ENCODE measurements at regions not wholly inside any gene's neighbourhood (a gene's known extent, or its start where the extent isn't known, plus 50 kb on each side); places are given as distances from the start of the nearest gene placed in this dataset.

DNA sequence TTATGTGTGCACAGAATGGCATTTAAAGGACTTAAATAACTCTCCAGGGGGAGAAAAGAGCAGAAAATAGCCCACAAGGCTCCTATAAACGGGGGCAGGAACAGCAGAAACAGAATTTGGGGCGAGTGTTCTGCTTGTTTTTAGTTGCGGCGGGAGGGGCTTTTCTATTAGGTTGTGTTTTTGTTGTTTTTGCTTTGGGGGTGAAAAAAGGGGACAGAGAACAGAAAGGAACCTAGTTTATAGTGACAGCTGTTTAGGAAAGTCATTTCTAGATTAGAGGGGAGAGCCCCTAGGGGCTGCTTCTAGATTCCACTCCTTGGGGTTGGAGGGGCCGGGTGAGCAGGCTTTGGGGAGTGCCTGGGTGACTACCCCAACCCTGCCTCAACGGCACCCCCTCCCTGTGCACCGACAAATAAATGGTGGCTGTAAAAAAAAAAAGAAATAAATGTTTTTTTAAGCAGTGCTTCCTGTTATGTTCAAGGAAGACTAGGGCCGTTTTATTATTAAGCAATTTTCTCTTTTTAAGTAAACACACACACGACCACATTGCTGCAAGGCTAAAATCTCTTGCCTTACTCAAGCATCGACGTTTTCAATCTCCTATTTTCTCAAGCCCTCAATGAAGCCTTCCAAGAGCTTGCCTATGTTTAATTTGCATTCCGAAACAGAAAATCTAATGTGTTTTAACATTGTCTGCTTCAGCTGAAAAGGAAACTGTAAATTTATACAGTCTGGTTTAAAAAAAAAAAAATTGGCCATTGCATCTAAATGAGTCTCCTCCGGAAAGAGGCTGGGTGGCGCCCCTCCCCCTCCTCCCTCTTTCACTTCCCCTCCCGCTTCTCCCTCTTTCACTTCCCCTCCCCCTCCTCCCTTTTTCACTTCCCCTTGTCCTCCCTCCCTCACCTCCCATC lies 123.3 kb upstream of the TBL1X start:
- no peaks in the 10 kb centered on the region for H3K9me3 ChIP-seq (ENCODE audit: low read length)
- H4K20me1 ChIP-seq (ENCODE audit: insufficient read depth, low read depth, low read length) = no peaks in the 10 kb centered on the region
- H3K4me2 ChIP-seq (ENCODE audit: low read depth, low read length, poor library complexity, severe bottlenecking) = peak overlapping the region; percentile 60
- peak overlapping the region; percentile 38 for H3K9ac ChIP-seq (ENCODE audit: low read length)
- DNase-seq = peak; percentile 89
- H3K79me2 ChIP-seq (ENCODE audit: low read length) = no peaks in the 10 kb centered on the region
- peak overlapping the region; percentile 10 for H2AFZ ChIP-seq (ENCODE audit: low read length)
- H3K4me1 ChIP-seq (ENCODE audit: low read length) = peaks cover 25% of the 10 kb centered on the region
- peak overlapping the region; percentile 53; the same call in 1 of the 2 replicates for H3K4me3 ChIP-seq (ENCODE audit: low read length)
- H3K36me3 ChIP-seq (ENCODE audit: insufficient read depth, low read length) = no peaks in the 10 kb centered on the region
- peak overlapping the region; percentile 70 for H3K27ac ChIP-seq (ENCODE audit: low read length)
- no peaks in the 10 kb centered on the region for H3K9me2 ChIP-seq (replicated peaks; ENCODE audit: insufficient read depth, low read length)
- no peaks in the 10 kb centered on the region for H3K27me3 ChIP-seq (ENCODE audit: low read length)

GRCh38 chrX:9342561-9343051 lies 122.3 kb upstream of the TBL1X start:
- Histone ChIP-seq H2AFZ (ENCODE audit: low read length) (no peak overlapping the region), H3K79me2 (ENCODE audit: low read length) (no peaks in the 10 kb centered on the region), H3K36me3 (ENCODE audit: insufficient read depth, low read length) (no peaks in the 10 kb centered on the region), H3K27me3 (ENCODE audit: low read length) (no peaks in the 10 kb centered on the region), H3K9me2 (replicated peaks; ENCODE audit: insufficient read depth, low read length) (no peaks in the 10 kb centered on the region), H3K4me3 (ENCODE audit: low read length) (no peak overlapping the region), H3K9me3 (ENCODE audit: low read length) (no peaks in the 10 kb centered on the region), H4K20me1 (ENCODE audit: insufficient read depth, low read depth, low read length) (no peaks in the 10 kb centered on the region), H3K27ac (ENCODE audit: low read length) (no peak overlapping the region), H3K4me1 (ENCODE audit: low read length) (peaks cover 25% of the 10 kb centered on the region), H3K9ac (ENCODE audit: low read length) (no peak overlapping the region), H3K4me2 (ENCODE audit: low read depth, low read length, poor library complexity, severe bottlenecking) (no peak overlapping the region)
- peak; percentile 53 for DNase-seq

- Histone ChIP-seq H3K27me3 (ENCODE audit: low read length) (no peaks in the 10 kb centered on the region), H3K9ac (ENCODE audit: low read length) (no peak overlapping the region), H2AFZ (ENCODE audit: low read length) (no peak overlapping the region), H3K36me3 (ENCODE audit: insufficient read depth, low read length) (no peaks in the 10 kb centered on the region), H3K9me3 (ENCODE audit: low read length) (no peaks in the 10 kb centered on the region), H3K79me2 (ENCODE audit: low read length) (no peaks in the 10 kb centered on the region), H3K4me1 (ENCODE audit: low read length) (peaks cover 25% of the 10 kb centered on the region), H3K27ac (ENCODE audit: low read length) (no peak overlapping the region), H3K9me2 (replicated peaks; ENCODE audit: insufficient read depth, low read length) (no peaks in the 10 kb centered on the region), H3K4me3 (ENCODE audit: low read length) (no peak overlapping the region), H4K20me1 (ENCODE audit: insufficient read depth, low read depth, low read length) (no peaks in the 10 kb centered on the region), H3K4me2 (ENCODE audit: low read depth, low read length, poor library complexity, severe bottlenecking) (no peak overlapping the region)
- no peak for DNase-seq
These were observed 120.9 kb upstream of the TBL1X start for GRCh38 chrX:9343971-9344370.

- no peak overlapping the region for H3K4me3 ChIP-seq (ENCODE audit: low read length)
- H3K27ac ChIP-seq (ENCODE audit: low read length) = no peak overlapping the region
- H2AFZ ChIP-seq (ENCODE audit: low read length) = no peak overlapping the region
- no peaks in the 10 kb centered on the region for H4K20me1 ChIP-seq (ENCODE audit: insufficient read depth, low read depth, low read length)
- no peak overlapping the region for H3K9ac ChIP-seq (ENCODE audit: low read length)
- H3K27me3 ChIP-seq (ENCODE audit: low read length) = no peaks in the 10 kb centered on the region
- H3K4me1 ChIP-seq (ENCODE audit: low read length) = peaks cover 14% of the 10 kb centered on the region
- H3K9me3 ChIP-seq (ENCODE audit: low read length) = no peaks in the 10 kb centered on the region
- H3K9me2 ChIP-seq (replicated peaks; ENCODE audit: insufficient read depth, low read length) = no peaks in the 10 kb centered on the region
- H3K79me2 ChIP-seq (ENCODE audit: low read length) = no peaks in the 10 kb centered on the region
- H3K4me2 ChIP-seq (ENCODE audit: low read depth, low read length, poor library complexity, severe bottlenecking) = no peak overlapping the region
- no peaks in the 10 kb centered on the region for H3K36me3 ChIP-seq (ENCODE audit: insufficient read depth, low read length)
- DNase-seq = no peak
These were observed 118.9 kb upstream of the TBL1X start for GRCh38 chrX:9345957-9346356.

DNA sequence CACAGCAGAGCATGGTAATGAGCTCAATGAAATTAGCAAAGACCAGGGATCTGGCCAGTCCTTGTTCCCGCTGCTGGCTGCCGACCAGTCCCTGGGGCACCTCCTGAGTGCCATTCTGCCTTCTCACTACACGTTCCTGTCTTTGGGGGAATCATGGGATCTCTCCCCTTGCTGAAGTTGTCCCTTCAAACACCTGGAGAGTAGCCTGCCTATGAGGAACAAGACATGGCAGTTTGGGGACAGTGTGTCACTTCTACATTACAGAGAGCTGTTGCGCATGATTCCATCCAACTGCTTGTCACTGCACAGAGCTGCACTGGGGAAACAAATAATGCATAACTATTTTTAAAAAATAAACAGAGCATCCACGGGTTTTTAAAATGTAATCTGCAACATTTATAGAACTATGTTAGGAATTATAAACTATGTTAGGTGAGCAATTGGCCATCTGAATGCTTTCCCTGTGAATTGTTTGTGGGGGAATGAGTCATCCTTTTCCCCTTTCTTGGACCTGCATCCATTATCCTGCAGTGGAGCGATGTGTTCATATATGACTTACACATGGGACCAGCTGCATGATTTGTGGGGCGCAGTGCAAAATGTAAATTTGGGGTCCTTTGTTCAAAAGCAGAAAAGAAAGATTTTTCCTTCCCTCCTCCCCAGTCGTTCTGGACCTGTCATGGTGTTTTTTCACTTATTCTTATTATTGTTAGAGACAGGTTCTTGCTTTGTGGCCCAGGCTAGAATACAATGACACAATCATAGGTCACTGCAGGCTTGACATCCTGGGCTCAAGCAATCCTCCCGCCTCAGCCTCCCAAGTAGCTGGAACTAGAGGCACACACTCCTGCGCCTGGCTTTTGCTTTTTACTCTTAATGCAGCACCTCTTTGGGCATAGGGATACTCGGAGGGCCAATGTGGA lies 115.0 kb upstream of the TBL1X start:
- H3K4me2 ChIP-seq (ENCODE audit: low read depth, low read length, poor library complexity, severe bottlenecking) = no peak overlapping the region

DNA sequence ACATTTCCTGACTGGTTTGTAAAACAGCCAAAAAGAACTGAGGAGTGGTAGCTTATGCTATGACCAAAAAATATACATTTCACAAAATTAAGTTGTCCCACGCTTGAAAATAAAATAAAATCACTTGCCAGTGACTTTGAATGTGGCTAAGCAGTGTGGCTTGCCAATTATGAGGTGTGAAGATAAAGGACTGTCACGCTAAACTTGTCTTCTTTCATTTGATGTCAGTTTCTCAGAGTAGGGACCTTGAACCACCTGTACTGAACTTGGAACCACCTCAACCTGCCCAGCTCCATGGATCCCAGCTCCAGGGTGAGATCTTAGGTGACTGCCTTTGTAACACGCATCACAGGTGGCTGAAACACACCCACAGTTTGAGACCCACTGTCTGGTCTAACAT lies 113.7 kb upstream of the TBL1X start:
- Histone ChIP-seq H2AFZ (ENCODE audit: low read length) (no peak overlapping the region), H3K27ac (ENCODE audit: low read length) (no peak overlapping the region), H3K27me3 (ENCODE audit: low read length) (no peaks in the 10 kb centered on the region), H3K36me3 (ENCODE audit: insufficient read depth, low read length) (no peaks in the 10 kb centered on the region), H3K9me3 (ENCODE audit: low read length) (no peaks in the 10 kb centered on the region), H3K79me2 (ENCODE audit: low read length) (no peaks in the 10 kb centered on the region), H3K4me2 (ENCODE audit: low read depth, low read length, poor library complexity, severe bottlenecking) (peak overlapping the region; percentile 59), H4K20me1 (ENCODE audit: insufficient read depth, low read depth, low read length) (no peaks in the 10 kb centered on the region), H3K4me1 (ENCODE audit: low read length) (peaks cover 22% of the 10 kb centered on the region), H3K9ac (ENCODE audit: low read length) (no peak overlapping the region), H3K4me3 (ENCODE audit: low read length) (no peak overlapping the region), H3K9me2 (replicated peaks; ENCODE audit: insufficient read depth, low read length) (no peaks in the 10 kb centered on the region)
- no peak for DNase-seq

More for the DNA sequence above, 115.0 kb upstream of the TBL1X start:
- Histone ChIP-seq H3K36me3 (ENCODE audit: insufficient read depth, low read length) (no peaks in the 10 kb centered on the region), H3K9me2 (replicated peaks; ENCODE audit: insufficient read depth, low read length) (no peaks in the 10 kb centered on the region), H3K79me2 (ENCODE audit: low read length) (no peaks in the 10 kb centered on the region), H3K27ac (ENCODE audit: low read length) (no peak overlapping the region), H3K27me3 (ENCODE audit: low read length) (no peaks in the 10 kb centered on the region), H4K20me1 (ENCODE audit: insufficient read depth, low read depth, low read length) (no peaks in the 10 kb centered on the region), H3K9ac (ENCODE audit: low read length) (no peak overlapping the region), H3K4me3 (ENCODE audit: low read length) (no peak overlapping the region), H2AFZ (ENCODE audit: low read length) (no peak overlapping the region), H3K9me3 (ENCODE audit: low read length) (no peaks in the 10 kb centered on the region), H3K4me1 (ENCODE audit: low read length) (peaks cover 22% of the 10 kb centered on the region)
- no peak for DNase-seq

- peak; percentile 62 for DNase-seq
- H3K4me2 ChIP-seq (ENCODE audit: low read depth, low read length, poor library complexity, severe bottlenecking) = peak overlapping the region; percentile 59
- no peaks in the 10 kb centered on the region for H3K36me3 ChIP-seq (ENCODE audit: insufficient read depth, low read length)
- H3K4me3 ChIP-seq (ENCODE audit: low read length) = peak overlapping the region; percentile 42; the same call in 1 of the 2 replicates
- H3K9me2 ChIP-seq (replicated peaks; ENCODE audit: insufficient read depth, low read length) = no peaks in the 10 kb centered on the region
- peak overlapping the region; percentile 59 for H3K27ac ChIP-seq (ENCODE audit: low read length)
- H3K9ac ChIP-seq (ENCODE audit: low read length) = 0 out of 2 replicates have a peak overlapping the region, but pooled peaks have one; percentile 8
- no peaks in the 10 kb centered on the region for H3K9me3 ChIP-seq (ENCODE audit: low read length)
- H3K27me3 ChIP-seq (ENCODE audit: low read length) = no peaks in the 10 kb centered on the region
- peak overlapping the region; percentile 30 for H2AFZ ChIP-seq (ENCODE audit: low read length)
- H4K20me1 ChIP-seq (ENCODE audit: insufficient read depth, low read depth, low read length) = no peaks in the 10 kb centered on the region
- H3K79me2 ChIP-seq (ENCODE audit: low read length) = no peaks in the 10 kb centered on the region
- H3K4me1 ChIP-seq (ENCODE audit: low read length) = peaks cover 22% of the 10 kb centered on the region
These were observed 112.6 kb upstream of the TBL1X start for GRCh38 chrX:9352243-9352642.
